ENCODE measurements at regions not wholly inside any gene's neighbourhood (a gene's known extent, or its start where the extent isn't known, plus 50 kb on each side); places are given as distances from the start of the nearest gene placed in this dataset.
"Not testable (repeated sequence)": the region's sequence is repeated elsewhere in the genome, so short reads cannot be mapped to it uniquely, and the experiment has no call there.

- TF ChIP-seq CTCF, POLR2A (IDR thresholded peaks at IDR 0.05): not testable (repeated sequence)
Measured at GRCh38 chr9:38123359-38123758, 54.3 kb upstream of the SHB start.
